HG02884 (cell line): ENCODE measurements at regions not wholly inside any gene's neighbourhood (a gene's known extent, or its start where the extent isn't known, plus 50 kb on each side); places are given as distances from the start of the nearest gene placed in this dataset.
"Not testable (repeated sequence)": the region's sequence is repeated elsewhere in the genome, so short reads cannot be mapped to it uniquely, and the experiment has no call there.

Experiments used
- ATAC-seq: cut with Tn5 transposase; IDR thresholded peaks from one replicate; pipeline ENCODE4 v1.9.1; 2021; ENCODE audit warnings: mild to moderate bottlenecking, moderate library complexity; ENCODE audit not compliant: unreplicated experiment

DNA sequence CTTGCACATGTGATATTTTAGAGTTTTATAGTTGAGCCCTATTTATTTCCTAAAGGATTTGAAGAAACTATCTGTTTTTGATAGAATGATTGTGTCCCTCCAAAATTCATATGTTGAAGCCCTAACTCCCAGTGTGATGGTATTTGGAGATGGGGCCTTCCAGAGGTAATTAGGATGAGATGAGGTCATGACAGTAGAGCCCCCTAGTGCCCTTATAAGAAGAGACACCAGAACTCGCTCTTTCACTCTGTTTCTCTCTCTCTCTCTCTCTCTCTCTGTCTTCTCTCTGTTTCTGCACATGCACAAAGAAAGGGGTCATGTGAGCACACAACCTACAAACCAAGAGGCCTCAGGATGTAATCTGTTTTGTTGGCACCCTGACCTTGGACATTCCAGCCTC, 921.9 kb upstream of the DIAPH2 start:
- ATAC-seq = no peak

DNA sequence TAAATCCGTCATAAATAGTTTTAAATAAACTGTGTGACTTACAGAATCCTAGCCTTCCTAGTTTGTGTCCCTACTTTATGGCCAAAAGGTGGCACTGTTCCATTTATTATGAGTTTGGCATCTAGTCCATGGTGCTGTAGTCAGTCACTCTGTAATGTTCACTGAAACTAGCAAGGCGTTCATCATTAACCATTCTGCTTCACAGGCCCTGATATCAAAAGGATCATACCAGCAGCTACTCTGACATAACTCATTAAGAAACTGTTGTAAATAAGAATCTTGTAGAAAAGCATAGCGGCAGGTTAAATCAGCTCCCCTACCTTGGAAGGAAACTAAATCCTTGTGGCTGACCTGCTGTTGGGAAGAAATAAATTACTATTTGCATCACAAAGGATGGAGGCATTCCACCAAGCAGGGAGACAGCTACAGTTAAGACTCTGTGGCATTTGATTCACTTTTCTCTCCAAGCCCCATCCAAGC, 919.6 kb upstream of the DIAPH2 start:
- peak; percentile 60 for ATAC-seq

DNA sequence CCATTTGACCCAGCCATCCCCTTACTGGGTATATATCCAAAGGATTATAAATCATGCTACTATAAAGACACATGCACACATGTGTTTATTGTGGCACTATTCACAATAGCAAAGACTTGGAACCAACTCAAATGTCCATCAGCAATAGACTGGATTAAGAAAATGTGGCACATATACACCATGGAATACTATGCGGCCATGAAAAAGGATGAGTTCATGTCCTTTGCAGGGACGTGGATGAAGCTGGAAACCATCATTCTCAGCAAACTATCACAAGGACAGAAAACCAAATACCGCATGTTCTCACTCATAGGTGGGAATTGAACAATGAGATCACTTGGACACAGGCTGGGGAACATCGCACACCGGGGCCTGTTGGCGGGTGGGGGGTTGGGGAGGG, 913.4 kb upstream of the DIAPH2 start:
- not testable (repeated sequence) for ATAC-seq

DNA sequence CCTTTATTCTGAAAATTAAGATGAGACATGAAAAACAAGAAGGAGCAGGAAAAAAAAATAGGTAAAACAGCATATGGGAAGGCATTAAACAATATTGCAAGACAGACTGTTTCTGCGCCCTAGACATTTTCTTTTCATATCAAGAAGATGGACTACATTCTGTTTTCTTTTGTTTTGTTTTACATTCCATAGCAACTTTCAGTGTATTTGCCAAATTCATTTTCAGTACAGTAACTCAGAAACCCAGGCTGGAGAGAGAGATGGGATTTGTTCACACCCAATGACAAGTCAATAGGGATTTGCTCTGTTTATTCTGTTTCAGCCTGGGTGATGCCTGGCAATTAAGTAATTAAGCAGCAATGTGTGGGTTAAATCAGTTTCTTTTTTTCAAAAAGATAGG, 892.8 kb upstream of the DIAPH2 start:
- ATAC-seq = no peak

DNA sequence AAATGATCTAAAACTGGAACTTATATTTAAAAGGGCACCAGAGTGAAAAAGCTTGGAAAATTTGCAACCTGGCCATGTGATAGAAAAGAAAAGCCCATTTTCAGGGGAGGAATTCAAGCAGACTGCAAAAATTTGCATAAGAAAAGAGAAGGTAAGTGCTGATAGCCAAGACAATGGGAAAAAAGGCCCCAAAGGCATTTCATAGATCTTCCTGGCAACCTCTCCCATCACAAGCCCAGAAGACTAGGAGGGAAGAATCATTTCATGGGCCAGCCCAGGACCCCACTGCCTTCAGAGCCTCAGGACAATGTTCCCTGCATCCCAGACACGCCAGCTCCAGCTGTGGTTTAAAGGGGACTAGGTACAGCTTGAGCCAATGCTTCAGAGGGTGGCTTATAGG, 887.3 kb upstream of the DIAPH2 start:
- ATAC-seq = no peak

DNA sequence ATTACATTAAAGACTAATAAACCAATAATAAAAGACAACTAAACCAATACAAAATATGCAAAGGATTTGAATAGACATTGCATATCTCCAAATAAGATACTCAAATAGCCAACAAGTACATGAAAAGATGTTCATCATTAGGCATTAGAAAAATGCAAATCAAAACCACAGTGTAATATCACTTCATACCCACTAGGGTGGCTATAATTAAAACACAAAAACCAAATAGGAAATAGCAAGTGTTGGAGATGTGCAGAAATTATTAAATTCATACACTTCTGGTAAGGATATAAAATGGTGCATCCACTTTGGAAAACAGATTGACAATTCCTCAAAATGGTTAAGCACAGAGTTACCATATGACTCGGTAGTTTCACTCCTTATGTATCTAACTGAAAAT, 860.8 kb upstream of the DIAPH2 start:
- ATAC-seq = no peak

DNA sequence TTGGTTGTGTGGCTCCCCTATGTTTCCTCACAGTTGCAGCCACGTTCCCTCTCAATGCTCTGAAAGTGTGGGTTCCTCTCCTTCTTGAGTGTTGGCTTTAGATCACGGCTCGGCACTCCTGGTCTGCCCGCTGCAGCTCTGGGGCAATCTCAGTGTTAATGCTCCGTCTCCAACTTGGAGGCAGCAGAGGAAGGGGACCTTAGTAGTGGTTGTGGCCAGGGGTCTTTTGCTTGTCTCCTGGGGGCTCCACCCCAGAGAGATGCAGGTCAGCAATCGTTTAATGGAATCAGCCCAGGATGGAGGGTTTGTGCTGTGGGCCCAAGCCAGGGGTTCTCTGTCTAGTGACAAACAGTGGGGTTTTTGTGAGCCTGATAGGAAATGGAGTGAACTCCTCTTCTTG, 849.4 kb upstream of the DIAPH2 start:
- no peak for ATAC-seq

DNA sequence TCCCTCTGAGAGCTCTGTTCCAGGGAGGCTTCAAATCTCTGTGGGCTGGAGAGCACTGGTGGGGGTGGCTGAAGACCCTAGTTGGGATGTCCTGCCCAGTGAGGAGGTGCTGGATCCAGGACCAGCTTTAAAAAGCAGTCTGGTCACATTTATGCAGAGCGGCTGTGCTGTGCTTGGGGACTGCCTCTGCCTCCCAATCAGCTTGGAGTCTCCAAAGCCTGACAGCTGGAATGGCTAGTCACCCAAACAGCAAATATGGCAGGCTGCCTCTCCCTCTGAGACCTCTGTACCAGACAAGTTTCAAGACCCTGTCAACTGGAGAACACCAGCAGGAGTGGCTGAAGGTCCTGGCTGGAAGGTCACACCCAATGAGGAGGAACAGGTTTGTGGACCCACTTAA, 848.1 kb upstream of the DIAPH2 start:
- no peak for ATAC-seq

DNA sequence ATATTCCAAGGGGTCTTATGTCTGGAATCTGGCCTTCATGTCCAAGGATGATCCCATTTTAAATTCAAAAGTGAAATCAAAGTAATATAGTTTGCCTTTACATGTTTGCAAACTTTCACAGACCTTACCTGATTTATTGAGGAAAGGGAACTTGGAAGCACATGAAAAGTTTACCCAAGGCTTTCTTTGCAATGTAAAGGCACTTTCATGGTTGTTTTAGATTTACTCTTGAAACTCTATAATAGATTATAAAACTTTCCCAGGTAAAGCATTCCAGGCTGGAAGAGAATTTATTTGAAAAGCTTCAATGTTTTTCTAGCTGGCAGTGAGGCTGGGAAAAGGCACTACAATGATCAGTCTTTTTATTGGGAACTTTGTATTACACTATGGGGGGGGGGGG, 842.8 kb upstream of the DIAPH2 start:
- ATAC-seq = no peak

DNA sequence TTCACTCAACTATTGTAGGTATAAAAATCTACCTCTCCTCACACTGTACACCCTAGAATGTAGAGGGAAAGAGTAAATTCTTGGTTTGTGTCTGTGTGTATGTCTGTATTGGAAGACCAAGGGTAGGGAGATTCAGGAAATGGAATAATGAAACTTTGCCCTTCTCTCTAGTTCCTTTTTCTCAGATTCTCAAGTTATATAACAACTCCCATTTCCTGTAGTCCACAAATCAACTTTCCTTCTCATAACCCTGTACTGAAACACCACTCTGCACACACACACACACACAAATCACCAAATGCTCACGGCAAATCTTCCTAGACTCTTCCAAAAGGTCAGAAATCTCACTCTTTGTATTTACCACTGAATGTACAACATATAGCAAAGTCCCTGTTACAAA, 824.5 kb upstream of the DIAPH2 start:
- no peak for ATAC-seq

DNA sequence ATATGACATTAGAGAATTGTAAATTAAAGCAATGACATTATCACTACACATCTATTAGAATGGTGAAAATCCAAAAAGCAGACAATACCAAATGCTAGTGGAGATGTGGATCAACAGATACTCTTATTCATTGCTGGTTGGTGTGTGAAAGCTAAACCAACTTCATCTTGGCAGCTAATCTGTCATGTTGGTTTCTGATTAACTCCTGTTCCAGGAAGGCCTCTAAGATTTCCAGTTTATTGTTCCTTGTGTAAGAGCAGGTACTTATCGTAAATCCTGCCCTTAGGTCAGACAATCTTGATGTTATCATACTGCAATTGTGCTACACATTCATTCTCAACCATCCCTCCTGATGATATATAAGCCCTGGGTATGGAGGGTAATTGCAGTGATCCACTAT, 809.0 kb upstream of the DIAPH2 start:
- no peak for ATAC-seq

DNA sequence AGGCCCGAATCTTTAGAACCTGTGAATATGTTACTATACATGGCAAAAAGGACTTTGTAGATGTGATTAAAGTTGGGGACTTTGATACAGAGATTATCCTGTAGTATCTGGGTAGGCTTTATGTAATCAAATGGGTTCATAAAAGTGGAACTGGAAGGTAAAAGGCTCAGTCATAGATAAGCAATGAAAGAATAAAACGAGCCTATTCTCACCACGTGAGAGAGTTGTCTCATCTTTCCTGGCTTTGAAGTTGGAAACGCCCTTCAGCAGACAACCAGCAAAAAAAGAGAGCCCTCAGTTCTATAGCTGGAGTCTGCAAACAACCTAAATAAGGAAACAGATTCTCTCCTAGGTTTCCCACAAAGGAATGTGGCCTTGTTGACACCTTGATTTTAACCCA, 805.8 kb upstream of the DIAPH2 start:
- ATAC-seq = no peak

DNA sequence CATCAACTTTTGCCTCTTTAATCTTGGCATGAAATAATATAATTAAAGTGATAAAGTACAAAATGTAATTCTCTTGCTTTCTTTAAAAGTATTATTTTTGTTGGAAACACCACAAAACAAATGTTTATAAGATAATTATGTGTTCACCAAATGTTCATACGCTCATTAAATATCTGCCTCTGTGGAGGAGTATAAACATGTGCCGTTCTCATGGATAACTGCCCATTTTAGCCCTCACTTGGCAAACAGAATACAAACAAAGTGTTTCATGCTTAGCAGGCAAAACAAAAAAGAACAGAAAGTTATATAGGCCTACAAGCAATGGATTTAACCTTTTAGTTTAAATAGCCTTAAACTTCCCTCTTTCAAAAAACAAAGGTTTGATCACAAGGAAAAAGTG, 800.5 kb upstream of the DIAPH2 start:
- no peak for ATAC-seq

DNA sequence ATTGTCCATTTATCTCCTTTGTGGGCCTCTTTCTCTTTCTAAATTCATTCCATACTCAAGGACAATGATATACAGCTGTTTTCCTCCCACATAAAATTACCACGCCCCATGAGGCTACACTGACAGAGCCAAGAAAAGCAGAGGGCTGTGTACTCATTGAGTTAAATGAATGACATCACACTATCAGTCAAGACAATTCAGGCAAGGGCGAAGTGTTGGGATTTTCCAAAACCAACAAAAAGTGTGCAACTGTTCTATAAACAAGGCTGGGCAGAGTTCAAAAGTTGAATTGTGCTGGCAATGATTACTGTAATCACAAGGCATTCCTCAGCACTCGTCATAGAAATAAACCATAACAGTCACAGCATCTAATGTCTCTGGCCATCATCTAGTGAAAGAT, 799.6 kb upstream of the DIAPH2 start:
- ATAC-seq = no peak

DNA sequence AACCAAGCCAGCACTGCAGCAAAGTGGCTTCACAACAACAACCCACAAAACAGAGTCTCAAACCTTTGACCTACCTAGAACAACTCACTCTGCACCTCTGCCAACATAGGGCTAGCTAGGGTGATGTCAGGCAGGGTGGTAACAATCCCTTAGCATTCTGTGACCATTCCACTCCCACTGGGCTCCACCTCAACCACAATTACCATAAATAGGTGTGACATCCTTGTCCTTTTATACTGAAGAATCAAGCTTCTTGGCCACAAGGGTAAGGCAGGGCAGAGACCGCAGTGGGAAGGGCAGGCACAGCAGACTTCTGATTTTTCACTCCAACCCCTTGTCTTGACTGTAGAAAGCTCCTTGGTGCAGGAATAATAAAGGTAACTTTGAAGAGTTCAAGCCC, 795.4 kb upstream of the DIAPH2 start:
- ATAC-seq = no peak

DNA sequence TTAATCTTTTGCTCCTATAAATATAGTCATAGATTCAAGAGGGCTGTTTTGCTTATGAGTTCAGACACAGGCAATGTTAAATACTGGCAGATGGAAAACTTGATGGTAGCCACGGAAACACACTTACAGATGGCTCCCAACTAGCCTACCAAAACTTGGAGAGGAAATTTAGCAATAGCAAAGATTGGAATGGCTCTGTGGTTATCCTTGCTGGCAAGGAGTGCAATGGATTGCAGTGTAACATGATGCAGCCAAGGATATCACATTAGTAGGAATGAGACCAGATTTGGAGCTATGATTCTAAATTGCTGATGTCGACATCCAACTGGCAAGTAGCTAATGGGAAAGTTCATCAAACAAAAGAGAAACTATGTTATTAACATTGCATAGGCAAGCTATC, 791.0 kb upstream of the DIAPH2 start:
- ATAC-seq = no peak

DNA sequence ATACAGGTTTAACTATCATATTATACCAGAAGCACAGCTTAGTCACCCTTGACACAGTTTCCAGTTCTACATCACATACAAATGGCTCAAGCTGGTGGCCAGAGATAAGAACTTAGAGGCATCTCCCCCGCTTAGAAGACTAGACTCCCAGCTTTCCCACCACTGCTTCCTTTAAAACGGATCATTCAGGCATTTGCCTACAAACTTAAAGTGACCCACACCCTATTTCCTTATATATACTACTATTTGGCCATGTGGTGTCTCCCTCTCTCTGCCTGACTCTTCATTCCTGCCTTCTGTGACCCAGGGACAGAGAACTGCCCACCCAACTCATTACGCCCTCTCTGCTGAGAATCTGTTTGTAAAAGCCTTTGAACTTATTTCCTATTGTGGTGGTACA, 781.2 kb upstream of the DIAPH2 start:
- no peak for ATAC-seq

DNA sequence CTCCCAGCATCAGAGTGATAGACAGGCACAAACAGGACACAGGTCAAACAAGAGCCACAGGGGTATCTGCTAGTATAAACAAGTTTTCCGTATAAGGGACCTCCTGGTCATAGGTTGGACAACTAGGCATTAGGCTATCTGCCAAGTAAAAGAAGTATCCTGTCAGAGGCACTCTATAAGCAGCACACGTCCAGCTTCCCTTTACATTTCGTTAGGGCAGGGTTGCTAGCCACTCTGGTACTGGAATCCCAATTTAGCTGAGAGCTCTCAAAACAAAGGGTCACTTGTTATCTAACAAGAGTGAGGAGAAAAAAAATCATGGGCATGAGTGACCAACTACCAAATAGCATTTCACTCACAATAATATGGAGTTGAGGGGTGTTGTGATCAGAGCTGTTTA, 780.7 kb upstream of the DIAPH2 start:
- no peak for ATAC-seq

DNA sequence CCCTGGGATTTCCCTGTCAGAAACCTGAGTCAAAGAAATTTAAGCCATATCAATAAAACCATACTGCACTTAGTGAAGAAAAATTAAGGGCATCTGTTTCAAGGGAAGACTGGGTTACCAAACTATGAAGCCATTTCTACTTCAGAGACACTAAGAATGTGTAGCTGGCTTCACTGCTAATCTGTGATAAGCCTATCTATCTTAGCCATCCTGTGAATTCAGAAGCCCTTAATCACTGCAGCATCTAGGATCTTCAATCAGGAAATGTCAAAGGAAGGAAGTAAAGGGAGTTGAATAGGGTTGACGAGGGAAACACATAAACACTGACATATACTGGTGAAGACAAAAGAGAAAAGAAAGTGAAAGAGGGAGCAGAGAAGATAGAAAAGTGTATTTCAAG, 777.6 kb upstream of the DIAPH2 start:
- no peak for ATAC-seq

DNA sequence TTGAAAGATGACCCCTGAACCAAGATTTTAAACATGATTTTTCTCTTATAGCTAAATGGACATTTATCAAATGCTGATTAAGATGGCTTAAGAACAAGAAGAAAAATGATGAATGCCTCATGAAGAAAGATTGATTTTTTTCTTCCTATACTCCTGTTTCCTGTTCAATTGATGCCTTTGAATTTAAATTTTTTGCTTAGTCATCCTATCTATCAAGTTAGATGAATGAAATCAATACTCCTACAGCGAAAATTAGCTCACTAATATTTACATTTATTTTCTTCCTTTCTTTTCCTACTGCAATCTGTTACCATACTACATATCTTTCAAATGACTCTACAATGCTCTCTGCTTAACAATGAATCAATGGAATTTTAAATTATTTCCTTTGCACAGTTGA, 773.6 kb upstream of the DIAPH2 start:
- ATAC-seq = no peak

DNA sequence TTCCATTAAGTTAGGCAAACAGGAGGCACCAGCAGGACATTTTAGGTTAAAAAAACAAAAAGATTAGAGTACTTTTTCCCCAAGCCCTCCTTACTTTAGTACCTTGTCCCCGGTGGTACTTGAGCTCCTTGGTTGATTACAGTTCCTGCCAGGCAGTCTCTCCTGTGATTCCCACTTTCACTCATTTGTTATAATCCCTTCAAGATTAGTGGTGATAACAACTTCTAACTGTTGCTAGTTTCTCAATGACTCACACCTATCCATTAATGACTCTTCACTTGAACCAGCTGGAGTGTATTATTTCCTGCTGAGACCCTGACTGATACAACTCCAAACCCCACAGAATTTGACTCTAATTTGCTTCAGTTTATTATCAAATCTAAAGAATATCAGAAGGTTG, 765.0 kb upstream of the DIAPH2 start:
- ATAC-seq = no peak

DNA sequence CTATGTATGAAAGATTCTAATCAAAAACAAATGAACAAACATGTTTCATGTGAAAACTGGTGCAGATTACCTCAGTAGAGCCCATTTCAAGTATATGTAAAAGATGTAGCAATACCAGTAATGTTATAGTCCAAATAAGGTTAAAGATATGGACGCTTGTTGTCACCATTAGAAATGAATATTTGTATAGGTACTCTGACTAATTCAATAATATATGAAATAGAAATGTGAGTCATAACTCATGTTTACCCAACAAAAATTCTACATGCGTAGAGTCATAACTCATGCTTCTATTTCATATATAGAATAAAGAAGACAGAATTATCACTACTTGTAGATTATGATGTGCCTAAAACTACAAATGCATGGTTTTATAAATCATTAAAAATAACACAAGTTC, 739.1 kb upstream of the DIAPH2 start:
- no peak for ATAC-seq

DNA sequence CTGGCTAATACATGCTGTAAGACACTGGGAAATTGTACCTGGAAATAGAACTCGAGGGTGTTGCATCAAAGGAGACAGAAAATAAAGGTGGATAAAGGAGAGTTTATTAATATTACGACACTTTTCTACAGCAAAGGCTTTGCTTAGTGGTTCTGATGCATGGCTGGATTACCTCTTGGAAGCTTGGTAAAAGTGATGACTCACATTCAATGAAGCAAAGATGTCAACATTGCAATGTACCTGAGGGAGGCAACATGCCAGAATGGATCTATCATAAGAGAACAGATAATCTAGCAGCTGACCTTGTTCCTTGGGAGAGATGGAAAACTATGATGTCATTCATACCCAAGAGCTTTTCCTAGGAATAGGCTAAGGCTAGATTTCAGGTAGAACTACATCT, 735.1 kb upstream of the DIAPH2 start:
- ATAC-seq = no peak

DNA sequence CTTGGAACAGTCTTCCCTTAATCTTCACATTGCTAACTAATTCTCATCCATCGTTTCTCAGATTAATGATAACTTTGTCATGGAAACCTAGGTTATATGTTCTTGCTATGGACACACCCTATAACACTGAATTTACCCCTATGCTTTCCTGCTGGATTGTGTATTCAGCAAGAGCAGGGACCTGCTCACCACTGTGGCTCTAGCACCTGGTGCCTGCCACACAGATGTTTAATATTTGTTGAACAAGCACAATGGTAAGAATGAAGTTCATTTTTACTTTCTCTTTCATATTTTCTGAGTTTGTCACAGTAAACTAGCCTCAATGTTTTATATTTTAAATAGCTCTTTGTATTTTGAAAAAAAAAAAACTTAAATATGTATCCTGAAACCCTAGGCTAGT, 734.0 kb upstream of the DIAPH2 start:
- ATAC-seq = no peak
